ENCODE measurements at regions not wholly inside any gene's neighbourhood (a gene's known extent, or its start where the extent isn't known, plus 50 kb on each side); places are given as distances from the start of the nearest gene placed in this dataset.

DNA sequence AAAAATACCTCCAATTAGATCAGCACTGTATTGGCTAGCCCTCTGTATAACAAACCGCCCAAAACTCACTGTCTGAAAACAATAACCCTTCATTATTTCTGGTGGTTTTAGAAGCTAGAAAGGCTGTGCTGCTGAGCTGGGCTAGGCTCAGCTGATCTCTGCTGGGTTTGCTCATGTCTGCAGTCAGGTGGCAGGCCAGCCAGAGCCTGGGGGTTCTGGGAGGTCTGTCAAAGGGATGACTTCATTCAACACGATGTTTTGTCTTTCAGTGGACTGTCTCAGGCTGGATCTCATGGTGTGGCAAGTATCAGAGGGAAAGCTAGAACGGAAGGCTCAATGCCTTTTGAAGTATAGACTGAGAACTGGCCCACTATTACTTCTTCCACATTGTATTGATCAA lies 335.1 kb upstream of the DMAC1 start:
- H3K9ac ChIP-seq (ENCODE audit: low read length): no peak overlapping the region
- H2AFZ ChIP-seq (ENCODE audit: low read depth, low read length): no peak overlapping the region
- H4K20me1 ChIP-seq (ENCODE audit: insufficient read depth): no peaks in the 10 kb centered on the region
- no peaks in the 10 kb centered on the region for H3F3A ChIP-seq (ENCODE audit: insufficient read depth, low read length, poor library complexity, severe bottlenecking)
- H3K79me2 ChIP-seq (replicated peaks; ENCODE audit: insufficient read depth, low read length): no peaks in the 10 kb centered on the region
- no peak overlapping the region for H3K27ac ChIP-seq (ENCODE audit: low read length)
- no peaks in the 10 kb centered on the region for H3K9me2 ChIP-seq (ENCODE audit: insufficient read depth, low read length)
- no peak overlapping the region for H3K4me2 ChIP-seq (ENCODE audit: low read length)
- no peaks in the 10 kb centered on the region for H3K9me3 ChIP-seq (ENCODE audit: low read length)
- no peak for TF ChIP-seq TAF1 (IDR thresholded peaks at IDR 0.05; ENCODE audit: low read depth)
- TF ChIP-seq SMC3 (conservative IDR thresholded peaks at IDR 0.05; ENCODE audit: poor library complexity): no peak
- TF ChIP-seq RAD21 (conservative IDR thresholded peaks at IDR 0.05): no peak
- H3K36me3 ChIP-seq (ENCODE audit: insufficient read depth, low read length): no peaks in the 10 kb centered on the region
- no peak overlapping the region for H3K4me3 ChIP-seq (ENCODE audit: low read length)
- H3K27me3 ChIP-seq (ENCODE audit: insufficient read depth, low read depth, low read length): no peaks in the 10 kb centered on the region

DNA sequence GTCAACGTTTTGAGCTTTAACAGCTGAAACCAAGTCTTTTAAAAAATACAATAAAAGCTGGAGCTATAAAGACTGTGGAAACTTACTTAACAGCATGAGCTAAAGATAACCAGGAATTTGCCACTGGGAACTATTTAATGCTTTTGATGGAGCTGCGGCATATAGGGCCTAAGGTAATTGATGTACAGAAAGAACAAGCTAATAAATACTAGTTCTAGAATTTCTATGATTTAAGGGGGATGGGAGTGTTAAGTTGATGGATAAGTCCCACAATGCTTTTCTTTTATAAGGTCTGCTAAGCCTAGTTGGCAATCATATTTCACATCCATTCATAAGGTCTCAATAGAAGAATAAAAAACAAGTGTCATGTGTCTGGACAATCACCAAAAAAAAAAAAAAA lies 334.0 kb upstream of the DMAC1 start:
- Histone ChIP-seq H3K9ac (ENCODE audit: low read length) (no peak overlapping the region), H3K4me3 (ENCODE audit: low read length) (no peak overlapping the region), H3K27me3 (ENCODE audit: insufficient read depth, low read depth, low read length) (no peaks in the 10 kb centered on the region), H3K4me2 (ENCODE audit: low read length) (no peak overlapping the region), H3K27ac (ENCODE audit: low read length) (no peak overlapping the region), H2AFZ (ENCODE audit: low read depth, low read length) (no peak overlapping the region), H3F3A (ENCODE audit: insufficient read depth, low read length, poor library complexity, severe bottlenecking) (no peaks in the 10 kb centered on the region), H3K79me2 (replicated peaks; ENCODE audit: insufficient read depth, low read length) (no peaks in the 10 kb centered on the region), H4K20me1 (ENCODE audit: insufficient read depth) (no peaks in the 10 kb centered on the region), H3K9me3 (ENCODE audit: low read length) (no peaks in the 10 kb centered on the region), H3K36me3 (ENCODE audit: insufficient read depth, low read length) (no peaks in the 10 kb centered on the region), H3K9me2 (ENCODE audit: insufficient read depth, low read length) (no peaks in the 10 kb centered on the region)
- TF ChIP-seq POLR2AphosphoS5 (IDR thresholded peaks at IDR 0.05): no peak
- no peak for TF ChIP-seq MXI1 (conservative IDR thresholded peaks at IDR 0.05; ENCODE audit: poor library complexity, severe bottlenecking)
- TF ChIP-seq, protein P1, sequence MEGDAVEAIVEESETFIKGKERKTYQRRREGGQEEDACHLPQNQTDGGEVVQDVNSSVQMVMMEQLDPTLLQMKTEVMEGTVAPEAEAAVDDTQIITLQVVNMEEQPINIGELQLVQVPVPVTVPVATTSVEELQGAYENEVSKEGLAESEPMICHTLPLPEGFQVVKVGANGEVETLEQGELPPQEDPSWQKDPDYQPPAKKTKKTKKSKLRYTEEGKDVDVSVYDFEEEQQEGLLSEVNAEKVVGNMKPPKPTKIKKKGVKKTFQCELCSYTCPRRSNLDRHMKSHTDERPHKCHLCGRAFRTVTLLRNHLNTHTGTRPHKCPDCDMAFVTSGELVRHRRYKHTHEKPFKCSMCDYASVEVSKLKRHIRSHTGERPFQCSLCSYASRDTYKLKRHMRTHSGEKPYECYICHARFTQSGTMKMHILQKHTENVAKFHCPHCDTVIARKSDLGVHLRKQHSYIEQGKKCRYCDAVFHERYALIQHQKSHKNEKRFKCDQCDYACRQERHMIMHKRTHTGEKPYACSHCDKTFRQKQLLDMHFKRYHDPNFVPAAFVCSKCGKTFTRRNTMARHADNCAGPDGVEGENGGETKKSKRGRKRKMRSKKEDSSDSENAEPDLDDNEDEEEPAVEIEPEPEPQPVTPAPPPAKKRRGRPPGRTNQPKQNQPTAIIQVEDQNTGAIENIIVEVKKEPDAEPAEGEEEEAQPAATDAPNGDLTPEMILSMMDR (IDR thresholded peaks at IDR 0.05; ENCODE audit: poor library complexity, severe bottlenecking): no peak
- TF ChIP-seq SMC3 (conservative IDR thresholded peaks at IDR 0.05; ENCODE audit: poor library complexity): no peak
- no peak for TF ChIP-seq TAF1 (IDR thresholded peaks at IDR 0.05; ENCODE audit: low read depth)
- no peak for TF ChIP-seq RAD21 (conservative IDR thresholded peaks at IDR 0.05)
- TF ChIP-seq, protein P2, sequence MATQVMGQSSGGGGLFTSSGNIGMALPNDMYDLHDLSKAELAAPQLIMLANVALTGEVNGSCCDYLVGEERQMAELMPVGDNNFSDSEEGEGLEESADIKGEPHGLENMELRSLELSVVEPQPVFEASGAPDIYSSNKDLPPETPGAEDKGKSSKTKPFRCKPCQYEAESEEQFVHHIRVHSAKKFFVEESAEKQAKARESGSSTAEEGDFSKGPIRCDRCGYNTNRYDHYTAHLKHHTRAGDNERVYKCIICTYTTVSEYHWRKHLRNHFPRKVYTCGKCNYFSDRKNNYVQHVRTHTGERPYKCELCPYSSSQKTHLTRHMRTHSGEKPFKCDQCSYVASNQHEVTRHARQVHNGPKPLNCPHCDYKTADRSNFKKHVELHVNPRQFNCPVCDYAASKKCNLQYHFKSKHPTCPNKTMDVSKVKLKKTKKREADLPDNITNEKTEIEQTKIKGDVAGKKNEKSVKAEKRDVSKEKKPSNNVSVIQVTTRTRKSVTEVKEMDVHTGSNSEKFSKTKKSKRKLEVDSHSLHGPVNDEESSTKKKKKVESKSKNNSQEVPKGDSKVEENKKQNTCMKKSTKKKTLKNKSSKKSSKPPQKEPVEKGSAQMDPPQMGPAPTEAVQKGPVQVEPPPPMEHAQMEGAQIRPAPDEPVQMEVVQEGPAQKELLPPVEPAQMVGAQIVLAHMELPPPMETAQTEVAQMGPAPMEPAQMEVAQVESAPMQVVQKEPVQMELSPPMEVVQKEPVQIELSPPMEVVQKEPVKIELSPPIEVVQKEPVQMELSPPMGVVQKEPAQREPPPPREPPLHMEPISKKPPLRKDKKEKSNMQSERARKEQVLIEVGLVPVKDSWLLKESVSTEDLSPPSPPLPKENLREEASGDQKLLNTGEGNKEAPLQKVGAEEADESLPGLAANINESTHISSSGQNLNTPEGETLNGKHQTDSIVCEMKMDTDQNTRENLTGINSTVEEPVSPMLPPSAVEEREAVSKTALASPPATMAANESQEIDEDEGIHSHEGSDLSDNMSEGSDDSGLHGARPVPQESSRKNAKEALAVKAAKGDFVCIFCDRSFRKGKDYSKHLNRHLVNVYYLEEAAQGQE (IDR thresholded peaks at IDR 0.05; ENCODE audit: borderline replicate concordance): no peak
- no peak for TF ChIP-seq EP300 (conservative IDR thresholded peaks at IDR 0.05; ENCODE audit: poor library complexity, severe bottlenecking)
- no peak for TF ChIP-seq EZH2 (IDR thresholded peaks at IDR 0.05; ENCODE audit: borderline replicate concordance, insufficient read depth, low read length, poor library complexity, severe bottlenecking)

DNA sequence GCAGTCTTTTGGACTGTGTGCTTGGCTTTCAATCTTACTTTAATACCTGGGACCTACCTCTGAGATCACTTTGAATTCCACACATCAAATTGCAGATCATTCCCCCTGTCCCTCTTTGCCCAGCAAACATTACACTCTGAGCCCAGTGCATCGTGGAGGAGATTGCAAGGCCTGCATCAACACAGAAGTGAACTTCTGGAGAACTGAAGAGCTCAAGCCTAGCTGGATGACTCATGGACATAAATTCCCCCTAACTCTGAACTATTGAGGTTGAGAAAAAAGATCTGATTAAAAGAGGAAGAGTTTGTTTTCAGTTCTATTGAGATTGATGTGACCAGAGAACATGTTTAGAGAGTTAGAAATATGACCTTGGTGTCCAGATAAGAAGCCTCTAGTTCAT lies 316.0 kb upstream of the DMAC1 start:
- no peaks in the 10 kb centered on the region for H4K20me1 ChIP-seq (ENCODE audit: insufficient read depth)
- no peaks in the 10 kb centered on the region for H3K9me3 ChIP-seq (ENCODE audit: low read length)
- no peaks in the 10 kb centered on the region for H3F3A ChIP-seq (ENCODE audit: insufficient read depth, low read length, poor library complexity, severe bottlenecking)
- no peaks in the 10 kb centered on the region for H3K36me3 ChIP-seq (ENCODE audit: insufficient read depth, low read length)
- H2AFZ ChIP-seq (ENCODE audit: low read depth, low read length): no peak overlapping the region
- H3K27ac ChIP-seq (ENCODE audit: low read length): no peak overlapping the region
- H3K79me2 ChIP-seq (replicated peaks; ENCODE audit: insufficient read depth, low read length): no peaks in the 10 kb centered on the region
- no peaks in the 10 kb centered on the region for H3K27me3 ChIP-seq (ENCODE audit: insufficient read depth, low read depth, low read length)
- TF ChIP-seq, protein P1 (IDR thresholded peaks at IDR 0.05; ENCODE audit: poor library complexity, severe bottlenecking): no peak
- TF ChIP-seq, protein P2 (IDR thresholded peaks at IDR 0.05; ENCODE audit: borderline replicate concordance): no peak
- TF ChIP-seq EP300 (conservative IDR thresholded peaks at IDR 0.05; ENCODE audit: poor library complexity, severe bottlenecking): no peak
- no peak for TF ChIP-seq TAF1 (IDR thresholded peaks at IDR 0.05; ENCODE audit: low read depth)
- TF ChIP-seq SMC3 (conservative IDR thresholded peaks at IDR 0.05; ENCODE audit: poor library complexity): no peak
- no peak for TF ChIP-seq MXI1 (conservative IDR thresholded peaks at IDR 0.05; ENCODE audit: poor library complexity, severe bottlenecking)
- TF ChIP-seq RAD21 (conservative IDR thresholded peaks at IDR 0.05): no peak
- TF ChIP-seq EZH2 (IDR thresholded peaks at IDR 0.05; ENCODE audit: borderline replicate concordance, insufficient read depth, low read length, poor library complexity, severe bottlenecking): no peak
- TF ChIP-seq POLR2AphosphoS5 (IDR thresholded peaks at IDR 0.05): no peak
- H3K9ac ChIP-seq (ENCODE audit: low read length): no peak overlapping the region
- no peak overlapping the region for H3K4me3 ChIP-seq (ENCODE audit: low read length)
- H3K4me2 ChIP-seq (ENCODE audit: low read length): no peak overlapping the region
- H3K9me2 ChIP-seq (ENCODE audit: insufficient read depth, low read length): no peaks in the 10 kb centered on the region
